ENCODE measurements at regions not wholly inside any gene's neighbourhood (a gene's known extent, or its start where the extent isn't known, plus 50 kb on each side); places are given as distances from the start of the nearest gene placed in this dataset.

GRCh38 chr18:61727241-61728193 lies 165.3 kb downstream of the RNF152 start:
- Histone ChIP-seq H3K4me3 (ENCODE audit: low read depth, low read length) (no peak overlapping the region), H3K36me3 (ENCODE audit: control insufficient read depth, insufficient read depth, low read length) (no peaks in the 10 kb centered on the region), H3K27me3 (ENCODE audit: control insufficient read depth, insufficient read depth, low read length) (no peaks in the 10 kb centered on the region)
- TF ChIP-seq CTCF (IDR thresholded peaks at IDR 0.05; ENCODE audit: insufficient read depth, low read length, poor library complexity, severe bottlenecking): no peak
- DNase-seq (ENCODE audit: low read depth): no peak

GRCh38 chr18:61724532-61724931 lies 168.3 kb downstream of the RNF152 start:
- DNase-seq (ENCODE audit: low read depth): no peak
- Histone ChIP-seq H3K27me3 (ENCODE audit: control insufficient read depth, insufficient read depth, low read length) (no peaks in the 10 kb centered on the region), H3K36me3 (ENCODE audit: control insufficient read depth, insufficient read depth, low read length) (no peaks in the 10 kb centered on the region), H3K4me3 (ENCODE audit: low read depth, low read length) (no peak overlapping the region)
- TF ChIP-seq CTCF (IDR thresholded peaks at IDR 0.05; ENCODE audit: insufficient read depth, low read length, poor library complexity, severe bottlenecking): no peak

GRCh38 chr18:61722247-61722646 lies 170.6 kb downstream of the RNF152 start:
- Histone ChIP-seq H3K27me3 (ENCODE audit: control insufficient read depth, insufficient read depth, low read length) (no peaks in the 10 kb centered on the region), H3K36me3 (ENCODE audit: control insufficient read depth, insufficient read depth, low read length) (no peaks in the 10 kb centered on the region), H3K4me3 (ENCODE audit: low read depth, low read length) (no peak overlapping the region)
- DNase-seq (ENCODE audit: low read depth): no peak
- no peak for TF ChIP-seq CTCF (IDR thresholded peaks at IDR 0.05; ENCODE audit: insufficient read depth, low read length, poor library complexity, severe bottlenecking)

GRCh38 chr18:61720496-61720895 lies 172.3 kb downstream of the RNF152 start:
- Histone ChIP-seq H3K27me3 (ENCODE audit: control insufficient read depth, insufficient read depth, low read length) (no peaks in the 10 kb centered on the region), H3K36me3 (ENCODE audit: control insufficient read depth, insufficient read depth, low read length) (no peaks in the 10 kb centered on the region), H3K4me3 (ENCODE audit: low read depth, low read length) (no peak overlapping the region)
- DNase-seq (ENCODE audit: low read depth): no peak
- no peak for TF ChIP-seq CTCF (IDR thresholded peaks at IDR 0.05; ENCODE audit: insufficient read depth, low read length, poor library complexity, severe bottlenecking)

GRCh38 chr18:61719671-61720070 lies 173.1 kb downstream of the RNF152 start:
- Histone ChIP-seq H3K36me3 (ENCODE audit: control insufficient read depth, insufficient read depth, low read length) (no peaks in the 10 kb centered on the region), H3K4me3 (ENCODE audit: low read depth, low read length) (no peak overlapping the region), H3K27me3 (ENCODE audit: control insufficient read depth, insufficient read depth, low read length) (no peaks in the 10 kb centered on the region)
- TF ChIP-seq CTCF (IDR thresholded peaks at IDR 0.05; ENCODE audit: insufficient read depth, low read length, poor library complexity, severe bottlenecking): no peak
- DNase-seq (ENCODE audit: low read depth): no peak

Data from kidney epithelial cell (primary cell).